Hematopoietic multipotent progenitor cell treated with erythropoietin and hydrocortisone succinate and interleukin-3 and kit ligand, for 4 days (in vitro differentiated cells): ENCODE measurements at regions not wholly inside any gene's neighbourhood (a gene's known extent, or its start where the extent isn't known, plus 50 kb on each side); places are given as distances from the start of the nearest gene placed in this dataset.

Source experiments
- DNase-seq: peaks from one replicate; pipeline ENCODE4 v3.0.0-alpha.2; 2015

- no peak for DNase-seq
Observed at GRCh38 chr10:65861249-65861648, 1064.6 kb upstream of the LRRTM3 start.
